H9 (cell line): ENCODE measurements at regions not wholly inside any gene's neighbourhood (a gene's known extent, or its start where the extent isn't known, plus 50 kb on each side); places are given as distances from the start of the nearest gene placed in this dataset.
A peak's percentile ranks its signal among the peaks of the same experiment; 100 is the strongest.

Source experiments
- DNase-seq: peaks from one replicate; pipeline ENCODE4 v3.0.0-alpha.2; 2017
- H2AFZ ChIP-seq: one replicate; pipeline ENCODE4 v1.6.1; 2013; ENCODE audit warnings: mild to moderate bottlenecking, low read length, control low read depth, moderate library complexity
- H2AK5ac ChIP-seq: 2 replicates; pipeline ENCODE4 v1.6.1; 2013; ENCODE audit warnings: low read length, control low read depth, mixed read lengths; ENCODE audit not compliant: insufficient read length
- H2BK120ac ChIP-seq: one replicate; pipeline ENCODE4 v1.6.1; 2013; ENCODE audit warnings: low read depth, mild to moderate bottlenecking, low read length, control low read depth, inconsistent platforms; ENCODE audit not compliant: poor library complexity, severe bottlenecking
- H2BK12ac ChIP-seq: 2 replicates; pipeline ENCODE4 v1.6.1; 2013; ENCODE audit warnings: low read length, control low read depth, mixed read lengths, low read depth; ENCODE audit not compliant: insufficient read length
- H2BK15ac ChIP-seq: 2 replicates; pipeline ENCODE4 v1.6.1; 2013; ENCODE audit warnings: low read depth, low read length, control low read depth
- H2BK20ac ChIP-seq: one replicate; pipeline ENCODE4 v1.6.1; 2013; ENCODE audit warnings: low read depth, mild to moderate bottlenecking, low read length, control low read depth, inconsistent platforms; ENCODE audit not compliant: poor library complexity, severe bottlenecking
- H2BK5ac ChIP-seq: 2 replicates; pipeline ENCODE4 v1.6.1; 2013; ENCODE audit warnings: low read length, control low read depth, mixed read lengths; ENCODE audit not compliant: insufficient read length
- H3K14ac ChIP-seq: 2 replicates; pipeline ENCODE4 v1.6.1; 2013; ENCODE audit warnings: low read length, control low read depth; ENCODE audit not compliant: insufficient read depth
- H3K18ac ChIP-seq: 2 replicates; pipeline ENCODE4 v1.6.1; 2013; ENCODE audit warnings: low read depth, mild to moderate bottlenecking, mixed read lengths, low read length, control low read depth; ENCODE audit not compliant: insufficient read length
- H3K23ac ChIP-seq: 2 replicates; pipeline ENCODE4 v1.6.1; 2013; ENCODE audit warnings: low read length, control low read depth, mixed read lengths, low read depth; ENCODE audit not compliant: insufficient read length
- H3K23me2 ChIP-seq: 2 replicates; pipeline ENCODE4 v1.6.1; 2013; ENCODE audit warnings: low read depth, mild to moderate bottlenecking, mixed read lengths, low read length, control low read depth; ENCODE audit not compliant: insufficient read length, poor library complexity, severe bottlenecking
- H3K27ac ChIP-seq: 2 replicates; pipeline ENCODE4 v1.5.1; 2013; ENCODE audit warnings: low read length, control low read depth, mixed read lengths, low read depth; ENCODE audit not compliant: insufficient read length
- H3K27me3 ChIP-seq: 2 replicates; pipeline ENCODE4 v1.6.1; 2013; ENCODE audit warnings: low read length, control low read depth, inconsistent platforms; ENCODE audit not compliant: insufficient read depth
- H3K4ac ChIP-seq: 2 replicates; pipeline ENCODE4 v1.6.1; 2013; ENCODE audit warnings: low read depth, mild to moderate bottlenecking, control low read depth, inconsistent platforms, low read length, moderate library complexity
- H3K4me1 ChIP-seq: 2 replicates; pipeline ENCODE4 v1.6.1; 2013; ENCODE audit warnings: low read length, control low read depth, inconsistent platforms; ENCODE audit not compliant: insufficient read depth
- H3K4me2 ChIP-seq: 2 replicates; pipeline ENCODE4 v1.6.1; 2013; ENCODE audit warnings: low read length, control low read depth, mixed read lengths; ENCODE audit not compliant: insufficient read length, insufficient read depth
- H3K56ac ChIP-seq: 2 replicates; pipeline ENCODE4 v1.6.1; 2013; ENCODE audit warnings: low read depth, mild to moderate bottlenecking, mixed read lengths, low read length, control low read depth; ENCODE audit not compliant: insufficient read length
- H3K79me1 ChIP-seq: 2 replicates; pipeline ENCODE4 v1.6.1; 2013; ENCODE audit warnings: low read depth, mild to moderate bottlenecking, moderate library complexity, low read length, control low read depth, inconsistent platforms; ENCODE audit not compliant: insufficient read depth, poor library complexity, severe bottlenecking
- H3K79me2 ChIP-seq: 2 replicates; pipeline ENCODE4 v1.6.1; 2013; ENCODE audit warnings: low read length, control low read depth, inconsistent platforms; ENCODE audit not compliant: insufficient read depth
- H3K9ac ChIP-seq: 2 replicates; pipeline ENCODE4 v1.6.1; 2013; ENCODE audit warnings: low read length, control low read depth, mixed read lengths; ENCODE audit not compliant: insufficient read length; ENCODE audit errors: extremely low read depth
- H3K9me3 ChIP-seq: one replicate; pipeline ENCODE4 v1.6.1; 2013; ENCODE audit warnings: low read depth, low read length, inconsistent platforms; ENCODE audit not compliant: control insufficient read depth
- H3T11ph ChIP-seq: one replicate; pipeline ENCODE4 v1.6.1; 2013; ENCODE audit warnings: mild to moderate bottlenecking, low read length, control low read depth, inconsistent platforms
- H4K20me1 ChIP-seq: one replicate; pipeline ENCODE4 v1.6.1; 2013; ENCODE audit not compliant: control insufficient read depth, insufficient read length, insufficient read depth
- H4K5ac ChIP-seq: 2 replicates; pipeline ENCODE4 v1.6.1; 2013; ENCODE audit warnings: low read depth, mild to moderate bottlenecking, mixed read lengths, low read length, control low read depth; ENCODE audit not compliant: insufficient read length
- H4K8ac ChIP-seq: replicated peaks from 2 replicates; pipeline ENCODE4 v1.6.1; 2013; ENCODE audit warnings: low read length, control low read depth, mixed read lengths, low read depth; ENCODE audit not compliant: insufficient read length
- H4K91ac ChIP-seq: 2 replicates; pipeline ENCODE4 v1.6.1; 2013; ENCODE audit warnings: low read depth, mild to moderate bottlenecking, moderate library complexity, mixed read lengths, low read length, control low read depth; ENCODE audit not compliant: insufficient read length
- H3K27ac Mint-ChIP-seq, 3 experiments: 2 replicates in 2 of 3; 3 replicates in 1 of 3; pipeline ENCODE4 v1.8.0; 2020 to 2021; ENCODE audit warnings: mixed read lengths in 3 of 3, mild to moderate bottlenecking in 1 of 3, moderate library complexity in 1 of 3
- H3K27me3 Mint-ChIP-seq: 2 replicates; pipeline ENCODE4 v1.8.0; 2021; ENCODE audit warnings: low read depth, mild to moderate bottlenecking, moderate library complexity, mixed read lengths
- H3K36me3 Mint-ChIP-seq, 3 experiments: 2 replicates in 2 of 3; 3 replicates in 1 of 3; pipeline ENCODE4 v1.8.0; 2020 to 2021; ENCODE audit warnings: low read depth in 3 of 3, mixed read lengths in 3 of 3; ENCODE audit not compliant: insufficient read depth in 1 of 3
- H3K4me1 Mint-ChIP-seq, 2 experiments: 2 replicates each; pipeline ENCODE4 v1.8.0; 2020; ENCODE audit warnings: mixed read lengths in 2 of 2
- H3K4me3 Mint-ChIP-seq, 2 experiments: 2 replicates in 1 of 2; 3 replicates in 1 of 2; pipeline ENCODE4 v1.8.0; 2020 to 2021; ENCODE audit warnings: mild to moderate bottlenecking in 2 of 2, mixed read lengths in 2 of 2, moderate library complexity in 1 of 2
- H3K9me3 Mint-ChIP-seq, 2 experiments: 2 replicates in 1 of 2; 3 replicates in 1 of 2; pipeline ENCODE4 v1.8.0; 2020; ENCODE audit warnings: mild to moderate bottlenecking in 2 of 2, mixed read lengths in 2 of 2, moderate library complexity in 1 of 2
- CTCF ChIP-seq: fragments of 200-600 bp; sonication (generic); conservative IDR thresholded peaks from 3 replicates; pipeline ENCODE4 v1.8.0; 2021; ENCODE audit warnings: antibody characterized with exemption, mild to moderate bottlenecking
- WGBS: extraction: QIAGEN DNeasy Blood & Tissue Kit; methylation state at CpG from one replicate; pipeline ENCODE4 v1.1.7; 2013; ENCODE audit warnings: missing lambda C conversion rate, low lambda C conversion rate, mixed read lengths; ENCODE audit not compliant: insufficient read length; ENCODE audit errors: extremely low coverage; 5-methylcytosine and 5-hydroxymethylcytosine counted together

DNA sequence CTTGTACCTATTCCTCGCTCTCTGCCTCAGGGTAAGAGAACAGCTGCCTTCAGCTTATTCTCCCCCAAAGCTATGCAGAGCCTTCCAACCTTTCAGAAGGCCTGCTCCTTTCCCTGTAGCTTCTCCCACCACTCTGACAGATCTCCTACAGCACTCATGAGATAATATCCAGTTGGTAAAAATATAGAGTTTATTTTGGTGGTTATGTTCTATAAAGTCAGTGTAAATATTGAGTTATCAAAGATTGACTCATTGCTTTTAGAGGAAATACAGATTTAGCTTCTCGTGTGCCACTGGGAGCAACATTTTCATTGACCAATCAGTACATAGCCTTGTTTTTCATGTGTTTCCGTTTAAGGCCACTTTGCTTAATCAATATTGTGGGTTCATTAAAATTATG, 216.2 kb upstream of the TECRL start:
- H3K23me2 ChIP-seq, result no peaks in the 10 kb centered on the region
- H2BK5ac ChIP-seq, result no peak overlapping the region
- H4K8ac ChIP-seq, result no peak overlapping the region
- no peak overlapping the region for H3K4ac ChIP-seq
- H2AFZ ChIP-seq, result no peak overlapping the region
- no peaks in the 10 kb centered on the region for H3K79me1 ChIP-seq
- DNase-seq, result no peak
- no peaks in the 10 kb centered on the region for H3K79me2 ChIP-seq
- H2BK20ac ChIP-seq, result no peak overlapping the region
- H3K14ac ChIP-seq, result no peak overlapping the region
- Mint-ChIP-seq H3K36me3 (peaks cover 9 to 23% (median 10%) of the 10 kb centered on the region in 3 experiments; a peak in 6 of 7 replicates), H3K4me1 (peaks cover 7 to 17% of the 10 kb centered on the region in 2 experiments), H3K4me3 (no peak overlapping the region), H3K27ac (peak overlapping the region in 1 of 3 experiments; percentile 49; a peak in 1 of 7 replicates), H3K27me3 (no peaks in the 10 kb centered on the region), H3K9me3 (peaks cover 2 to 16% of the 10 kb centered on the region in 2 experiments; a peak in 3 of 5 replicates)
- no peak overlapping the region for H3K56ac ChIP-seq
- H2AK5ac ChIP-seq, result no peak overlapping the region
- H2BK120ac ChIP-seq, result no peak overlapping the region
- no peak overlapping the region for H3K4me2 ChIP-seq
- WGBS, result no CpG with 5 or more reads among the region's 3 CpGs
- no peak overlapping the region for H3K18ac ChIP-seq
- no peak overlapping the region for H3K27ac ChIP-seq
- no peaks in the 10 kb centered on the region for H3K4me1 ChIP-seq
- H3K9ac ChIP-seq, result no peak overlapping the region
- H2BK12ac ChIP-seq, result no peak overlapping the region
- H3K27me3 ChIP-seq, result no peaks in the 10 kb centered on the region
- no peak overlapping the region for H3T11ph ChIP-seq
- H3K9me3 ChIP-seq, result no peaks in the 10 kb centered on the region
- no peak for TF ChIP-seq CTCF
- no peak overlapping the region for H4K5ac ChIP-seq
- no peak overlapping the region for H2BK15ac ChIP-seq
- H4K91ac ChIP-seq, result no peak overlapping the region
- H3K23ac ChIP-seq, result no peak overlapping the region
- H4K20me1 ChIP-seq, result no peaks in the 10 kb centered on the region
